Skin epidermis (tissue), 12 donors: ENCODE measurements at regions not wholly inside any gene's neighbourhood (a gene's known extent, or its start where the extent isn't known, plus 50 kb on each side); places are given as distances from the start of the nearest gene placed in this dataset.

Experiments used
- H3K27ac ChIP-seq, 21 experiments: fragments of 200-600 bp; sonication (generic) in 11 of 21; one replicate each; pipeline ENCODE4 v1.5.0; 2020; ENCODE audit warnings: mild to moderate bottlenecking in 3 of 21, inconsistent platforms in 2 of 21, moderate library complexity in 2 of 21
- H3K4me3 ChIP-seq, 7 experiments: fragments of 200-600 bp; sonication (generic) in 2 of 7; one replicate each; pipeline ENCODE4 v1.5.0; 2020; ENCODE audit warnings: inconsistent platforms in 2 of 7, mild to moderate bottlenecking in 2 of 7, moderate library complexity in 1 of 7

- H3K4me3 ChIP-seq = no peak overlapping the region
- no peak overlapping the region for H3K27ac ChIP-seq
These were observed 147.4 kb upstream of the STAC start for GRCh38 chr3:36232797-36233489.

DNA sequence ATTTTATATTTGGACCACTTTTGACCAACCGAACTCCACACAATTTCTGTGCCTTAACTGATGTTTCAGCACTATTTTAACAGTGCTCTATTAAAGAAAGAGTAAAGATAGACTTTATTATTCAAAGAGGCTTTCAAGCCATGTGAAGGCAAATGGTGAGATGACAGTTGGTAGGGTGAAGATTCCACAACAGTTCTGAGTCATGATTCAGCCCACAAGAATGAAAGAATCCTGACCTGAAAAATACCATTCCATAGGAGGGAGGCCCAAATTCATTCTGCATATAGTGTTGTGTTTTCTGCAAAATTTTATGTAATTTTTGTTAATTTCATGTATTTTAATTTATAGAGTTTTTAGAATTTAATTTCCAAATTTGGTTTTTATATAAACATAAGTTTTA, 135.6 kb upstream of the STAC start:
- H3K27ac ChIP-seq = no peak overlapping the region
- H3K4me3 ChIP-seq = no peak overlapping the region

- H3K27ac ChIP-seq = no peak overlapping the region
- no peak overlapping the region for H3K4me3 ChIP-seq
These were observed 131.9 kb upstream of the STAC start for GRCh38 chr3:36248374-36248773.

GRCh38 chr3:36250191-36250590, 130.1 kb upstream of the STAC start:
- no peak overlapping the region for H3K27ac ChIP-seq

GRCh38 chr3:36257158-36257852, 123.0 kb upstream of the STAC start:
- Histone ChIP-seq H3K4me3 (no peak overlapping the region), H3K27ac (no peak overlapping the region)

More at GRCh38 chr3:36250191-36250590, 130.1 kb upstream of the STAC start:
- no peak overlapping the region for H3K4me3 ChIP-seq

DNA sequence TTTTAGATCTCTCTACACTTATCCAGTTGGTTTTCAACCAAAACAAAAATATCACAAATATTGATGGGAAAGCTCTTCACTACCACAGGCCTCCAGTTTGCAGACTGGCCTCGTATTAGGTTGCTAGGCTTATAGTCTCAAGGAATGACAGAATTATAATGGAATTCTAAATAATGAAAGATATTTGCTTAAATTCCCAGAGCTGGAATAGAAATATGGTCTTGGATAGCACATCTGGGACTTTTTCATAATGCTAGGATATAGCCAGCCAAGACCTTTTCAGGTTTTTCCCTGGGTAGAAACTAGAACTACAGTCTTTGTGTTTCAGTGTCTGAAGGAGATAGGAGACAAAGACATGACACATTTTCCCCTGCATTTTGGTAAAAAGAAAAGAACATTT, 121.9 kb upstream of the STAC start:
- Histone ChIP-seq H3K27ac (no peak overlapping the region), H3K4me3 (no peak overlapping the region)

DNA sequence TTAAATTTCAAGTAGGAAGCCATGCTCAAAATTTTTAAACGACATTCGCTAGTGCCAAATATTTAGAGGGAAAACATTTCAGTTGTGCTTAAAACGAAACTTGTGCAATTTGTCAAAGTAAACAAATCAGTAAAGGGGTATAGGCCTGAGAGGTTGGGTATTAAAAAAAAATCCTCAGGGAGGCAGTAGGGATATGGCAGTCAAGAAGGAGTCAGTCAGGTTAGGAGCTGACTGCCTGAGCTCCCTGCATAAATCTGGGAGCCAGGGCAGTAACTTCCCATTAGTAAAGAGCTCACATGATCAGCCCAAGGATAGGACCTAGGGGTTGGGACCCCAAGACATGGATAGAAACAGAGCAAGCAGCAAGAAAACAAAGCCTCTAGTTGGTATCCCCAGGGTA, 120.7 kb upstream of the STAC start:
- no peak overlapping the region for H3K4me3 ChIP-seq
- no peak overlapping the region for H3K27ac ChIP-seq

DNA sequence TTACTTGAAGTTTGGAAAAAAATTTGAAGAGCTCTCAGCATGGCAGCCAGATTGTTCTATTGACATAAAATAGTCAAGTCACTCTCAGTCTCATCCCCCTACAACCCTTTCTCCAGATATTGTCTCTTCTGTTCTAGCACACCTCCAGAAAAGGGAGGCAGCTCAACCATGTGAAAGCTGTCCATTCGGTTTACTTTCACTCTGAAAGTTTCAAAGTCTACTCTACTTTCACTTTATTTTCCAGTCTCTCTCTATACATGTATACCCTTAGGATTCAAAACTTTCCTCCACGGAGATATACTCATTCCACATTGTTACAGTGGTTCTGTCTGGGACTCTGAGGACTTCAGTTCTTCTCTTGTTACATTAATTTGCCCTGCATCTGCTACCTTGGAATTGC, 111.0 kb upstream of the STAC start:
- H3K27ac ChIP-seq = no peak overlapping the region
- no peak overlapping the region for H3K4me3 ChIP-seq

DNA sequence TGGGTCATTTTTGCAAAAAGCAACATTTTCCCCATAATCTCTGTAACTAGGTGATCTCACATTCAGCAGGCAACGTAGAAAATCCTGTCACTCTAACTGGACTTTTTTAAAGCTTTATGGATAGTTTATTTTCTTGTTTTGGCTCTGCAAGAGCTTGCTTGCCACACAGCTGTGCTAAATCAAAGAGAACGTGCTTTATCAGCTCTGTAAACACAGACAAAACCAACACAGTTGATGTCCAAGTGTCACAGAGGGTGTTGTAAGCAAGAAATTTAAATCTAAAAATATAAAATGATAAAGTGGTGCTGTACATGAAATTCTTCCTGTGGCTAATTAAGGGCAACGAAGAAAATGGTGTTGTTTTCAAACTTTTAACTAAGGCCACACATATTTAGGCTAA, 97.5 kb upstream of the STAC start:
- no peak overlapping the region for H3K4me3 ChIP-seq
- no peak overlapping the region for H3K27ac ChIP-seq

DNA sequence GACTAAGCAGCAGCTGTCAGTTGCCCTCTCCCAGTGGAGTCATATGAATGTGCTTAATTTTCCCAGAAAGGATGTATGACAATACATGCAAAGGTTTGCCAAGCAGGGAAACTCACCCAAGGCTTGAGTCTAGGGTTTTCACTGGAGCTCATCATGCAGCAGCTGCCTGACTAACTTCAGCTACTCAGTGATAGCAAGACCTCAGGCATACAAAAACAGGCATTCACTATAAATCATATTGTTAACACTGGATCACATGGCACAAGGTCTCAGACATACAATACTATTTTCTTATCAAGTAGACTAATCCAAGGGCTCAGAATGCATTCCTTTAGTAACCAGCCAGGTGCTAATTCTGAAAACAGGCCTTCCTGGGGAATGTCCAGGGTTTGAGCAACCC, 85.0 kb upstream of the STAC start:
- H3K4me3 ChIP-seq = no peak overlapping the region
- no peak overlapping the region for H3K27ac ChIP-seq

DNA sequence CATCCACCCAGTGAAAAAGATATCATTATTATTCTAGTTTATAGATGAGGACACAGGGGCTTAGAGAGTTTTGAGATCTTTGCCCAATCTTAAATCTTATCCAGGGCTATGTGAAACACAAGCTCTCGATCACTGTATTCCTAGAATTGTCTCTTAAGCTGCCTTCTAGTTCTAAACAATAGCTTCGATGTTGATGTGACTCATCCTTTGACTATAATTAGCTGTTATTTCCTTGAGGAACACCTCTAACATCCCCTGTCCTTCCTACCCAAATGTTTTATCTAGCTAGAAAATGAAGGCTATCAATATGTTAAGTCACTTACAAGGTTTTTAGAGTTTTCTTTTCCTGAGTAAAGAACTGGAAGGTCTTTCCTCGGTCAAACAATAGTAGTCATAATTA, 83.1 kb upstream of the STAC start:
- Histone ChIP-seq H3K4me3 (no peak overlapping the region), H3K27ac (no peak overlapping the region)

GRCh38 chr3:36298188-36298587, 82.1 kb upstream of the STAC start:
- Histone ChIP-seq H3K4me3 (no peak overlapping the region), H3K27ac (no peak overlapping the region)

- no peak overlapping the region for H3K4me3 ChIP-seq
- no peak overlapping the region for H3K27ac ChIP-seq
These were observed 78.2 kb upstream of the STAC start for GRCh38 chr3:36302158-36302509.

DNA sequence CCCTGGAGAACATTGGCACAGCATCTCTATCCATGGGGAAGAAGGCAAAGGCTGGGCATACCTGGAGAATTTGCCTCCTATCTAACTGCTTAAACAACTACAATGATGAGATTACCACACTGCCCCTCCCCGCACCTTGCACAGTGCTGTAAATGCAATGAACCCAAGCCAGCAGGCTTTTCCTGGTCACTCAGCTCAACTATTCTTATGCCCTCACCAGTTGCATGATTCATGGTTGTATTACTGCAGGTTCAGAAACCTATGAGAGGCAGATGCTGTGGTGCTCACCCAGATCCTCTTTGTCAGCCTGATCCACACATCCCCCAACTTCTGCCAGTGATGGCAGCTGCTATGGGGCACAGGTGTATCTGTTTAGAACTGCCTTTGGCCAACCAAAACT, 77.7 kb upstream of the STAC start:
- no peak overlapping the region for H3K4me3 ChIP-seq
- no peak overlapping the region for H3K27ac ChIP-seq

DNA sequence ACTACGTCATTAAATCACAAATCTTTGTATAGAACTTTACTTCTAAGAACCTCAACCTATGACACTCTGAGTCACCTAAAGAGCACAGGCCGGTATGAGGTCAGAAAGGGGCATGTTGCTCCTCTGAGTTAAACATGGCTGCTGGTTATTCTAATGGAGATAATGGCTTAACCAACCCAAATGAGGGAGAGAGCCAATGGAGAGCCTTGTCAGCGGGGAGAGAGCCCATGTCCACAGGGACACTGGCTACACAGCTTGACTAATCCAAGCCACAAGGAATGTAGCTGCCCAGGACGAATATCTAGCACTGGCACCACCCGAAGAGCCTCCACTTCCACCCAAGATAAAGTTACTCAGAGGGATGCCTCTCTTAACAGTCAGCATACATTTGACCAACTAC, 77.0 kb upstream of the STAC start:
- Histone ChIP-seq H3K4me3 (no peak overlapping the region), H3K27ac (no peak overlapping the region)

- no peak overlapping the region for H3K27ac ChIP-seq
- H3K4me3 ChIP-seq = no peak overlapping the region
These were observed 74.3 kb upstream of the STAC start for GRCh38 chr3:36305929-36306520.

- no peak overlapping the region for H3K27ac ChIP-seq
- no peak overlapping the region for H3K4me3 ChIP-seq
These were observed 71.2 kb upstream of the STAC start for GRCh38 chr3:36309092-36309491.

DNA sequence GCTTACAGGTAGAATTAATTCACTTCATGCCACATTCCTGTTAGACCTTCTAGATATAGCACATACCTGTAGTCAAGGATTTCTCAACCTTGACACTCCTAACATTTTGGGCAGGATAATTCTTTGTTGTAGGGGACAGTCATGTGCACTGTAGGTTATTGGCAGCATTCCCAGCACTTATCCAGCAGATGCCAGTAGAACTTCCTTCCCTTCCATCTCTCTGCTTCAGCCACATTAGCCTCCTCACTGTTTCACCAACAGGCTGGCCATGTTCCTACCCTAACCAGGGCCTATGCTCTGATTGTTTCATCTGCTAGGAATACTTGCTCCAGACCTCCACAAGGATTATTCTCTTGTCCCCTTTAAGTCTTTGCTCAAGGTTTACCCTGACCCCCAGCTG, 68.0 kb upstream of the STAC start:
- Histone ChIP-seq H3K4me3 (no peak overlapping the region), H3K27ac (no peak overlapping the region)

DNA sequence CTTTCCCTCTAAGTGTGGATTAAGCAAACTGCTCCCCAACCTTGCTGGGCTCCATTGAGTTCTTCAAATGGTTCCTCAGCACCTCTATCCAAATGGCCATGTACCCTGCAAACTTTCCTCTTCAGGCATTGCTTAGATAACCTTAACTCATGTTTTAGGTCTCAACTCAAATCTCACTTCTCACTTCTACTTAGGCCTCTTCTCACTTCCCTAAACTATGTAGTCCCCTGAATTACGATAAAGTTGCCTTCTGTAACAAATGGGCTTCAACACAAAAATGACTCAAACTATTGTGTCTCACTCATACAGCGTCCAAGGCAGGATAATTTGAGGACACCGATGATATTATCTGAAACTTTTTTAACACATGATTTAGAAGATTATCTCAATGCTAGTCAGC, 62.4 kb upstream of the STAC start:
- Histone ChIP-seq H3K4me3 (no peak overlapping the region), H3K27ac (no peak overlapping the region)

- H3K27ac ChIP-seq = no peak overlapping the region
- H3K4me3 ChIP-seq = no peak overlapping the region
These were observed 61.6 kb upstream of the STAC start for GRCh38 chr3:36318621-36319200.

DNA sequence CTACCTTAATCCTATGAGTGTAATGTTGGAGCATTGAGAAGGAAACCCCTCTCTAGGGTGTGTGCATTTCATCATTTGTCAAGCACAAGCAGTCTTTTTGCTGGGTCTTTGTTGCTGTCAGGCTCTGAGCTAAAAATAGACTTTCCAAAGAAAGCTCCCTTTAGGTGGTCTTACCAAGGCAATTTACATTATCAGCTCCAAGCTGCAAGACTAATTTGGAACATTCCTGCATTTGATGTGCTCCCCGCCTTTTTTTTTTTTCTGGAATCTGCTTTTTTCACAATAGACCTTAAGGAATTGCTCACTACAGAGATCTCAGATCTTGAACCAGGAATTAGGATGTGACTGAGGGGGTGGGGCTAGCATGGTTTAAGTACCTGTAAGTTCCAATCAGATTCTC, 60.6 kb upstream of the STAC start:
- Histone ChIP-seq H3K4me3 (no peak overlapping the region), H3K27ac (no peak overlapping the region)
